GM19025 (cell line): ENCODE measurements at regions not wholly inside any gene's neighbourhood (a gene's known extent, or its start where the extent isn't known, plus 50 kb on each side); places are given as distances from the start of the nearest gene placed in this dataset.
"Not testable (repeated sequence)": the region's sequence is repeated elsewhere in the genome, so short reads cannot be mapped to it uniquely, and the experiment has no call there.

Experiments
- ATAC-seq: cut with Tn5 transposase; IDR thresholded peaks from one replicate; pipeline ENCODE4 v1.9.1; 2021; ENCODE audit warnings: mild to moderate bottlenecking, low read depth, moderate library complexity; ENCODE audit not compliant: unreplicated experiment

- no peak for ATAC-seq
Measured at GRCh38 chr9:115425601-115426000, 307.6 kb upstream of the TNC start.

- ATAC-seq, result no peak
Measured at GRCh38 chr9:115437418-115437817, 319.5 kb upstream of the TNC start.

GRCh38 chr9:115439641-115440040 is 321.7 kb upstream of the TNC start:
- ATAC-seq, result no peak

GRCh38 chr9:115442054-115442453 is 324.1 kb upstream of the TNC start:
- ATAC-seq, result no peak

- ATAC-seq, result no peak
Measured at GRCh38 chr9:115443890-115444289, 325.9 kb upstream of the TNC start.

GRCh38 chr9:115444959-115445358 is 327.0 kb upstream of the TNC start:
- no peak for ATAC-seq

- ATAC-seq, result no peak
Measured at GRCh38 chr9:115445655-115446054, 327.7 kb upstream of the TNC start.

- no peak for ATAC-seq
Measured at GRCh38 chr9:115456515-115456914, 338.6 kb upstream of the TNC start.

- ATAC-seq, result no peak
Measured at GRCh38 chr9:115461280-115461679, 343.3 kb upstream of the TNC start.

- ATAC-seq, result no peak
Measured at GRCh38 chr9:115462623-115463022, 344.7 kb upstream of the TNC start.

GRCh38 chr9:115466756-115467155 is 348.8 kb upstream of the TNC start:
- ATAC-seq, result no peak

GRCh38 chr9:115469841-115470240 is 351.9 kb upstream of the TNC start:
- ATAC-seq, result no peak

GRCh38 chr9:115473032-115473431 is 355.1 kb upstream of the TNC start:
- ATAC-seq, result not testable (repeated sequence)

GRCh38 chr9:115481769-115482168 is 363.8 kb upstream of the TNC start:
- ATAC-seq, result no peak

GRCh38 chr9:115482747-115483146 is 364.8 kb upstream of the TNC start:
- ATAC-seq, result no peak

GRCh38 chr9:115492869-115493268 is 374.9 kb upstream of the TNC start:
- ATAC-seq, result no peak

- no peak for ATAC-seq
Measured at GRCh38 chr9:115494393-115494792, 376.4 kb upstream of the TNC start.

- no peak for ATAC-seq
Measured at GRCh38 chr9:115495052-115495635, 377.2 kb upstream of the TNC start.

GRCh38 chr9:115495836-115496235 is 377.9 kb upstream of the TNC start:
- ATAC-seq, result no peak

GRCh38 chr9:115498303-115498702 is 380.3 kb upstream of the TNC start:
- ATAC-seq, result no peak

- no peak for ATAC-seq
Measured at GRCh38 chr9:115507148-115507547, 389.2 kb upstream of the TNC start.

GRCh38 chr9:115513148-115513547 is 395.2 kb upstream of the TNC start:
- ATAC-seq, result no peak

GRCh38 chr9:115514454-115514853 is 396.5 kb upstream of the TNC start:
- ATAC-seq, result no peak
